Glomerular endothelial cell (primary cell): ENCODE measurements at regions not wholly inside any gene's neighbourhood (a gene's known extent, or its start where the extent isn't known, plus 50 kb on each side); places are given as distances from the start of the nearest gene placed in this dataset.
A peak's percentile ranks its signal among the peaks of the same experiment; 100 is the strongest.
"Not testable (repeated sequence)": the region's sequence is repeated elsewhere in the genome, so short reads cannot be mapped to it uniquely, and the experiment has no call there.

ENCODE experiments used
- DNase-seq: peaks from one replicate; pipeline ENCODE4 v3.0.0-alpha.2; 2011; ENCODE audit warnings: low read depth, low spot score; ENCODE audit errors: extremely low read depth

GRCh38 chr11:110850846-110851245 lies 138.6 kb upstream of the ARHGAP20 start:
- no peak for DNase-seq

GRCh38 chr11:110843053-110843452 lies 130.8 kb upstream of the ARHGAP20 start:
- not testable (repeated sequence) for DNase-seq

GRCh38 chr11:110838808-110839207 lies 126.6 kb upstream of the ARHGAP20 start:
- no peak for DNase-seq

GRCh38 chr11:110837603-110838002 lies 125.4 kb upstream of the ARHGAP20 start:
- no peak for DNase-seq

- DNase-seq: no peak
Observed at GRCh38 chr11:110835106-110835505, 122.9 kb upstream of the ARHGAP20 start.

- peak; percentile 48 for DNase-seq
Observed at GRCh38 chr11:110833033-110833484, 120.8 kb upstream of the ARHGAP20 start.

GRCh38 chr11:110832539-110832938 lies 120.3 kb upstream of the ARHGAP20 start:
- DNase-seq: no peak

- no peak for DNase-seq
Observed at GRCh38 chr11:110832080-110832479, 119.8 kb upstream of the ARHGAP20 start.

GRCh38 chr11:110830747-110831146 lies 118.5 kb upstream of the ARHGAP20 start:
- DNase-seq: no peak

- DNase-seq: no peak
Observed at GRCh38 chr11:110830344-110830743, 118.1 kb upstream of the ARHGAP20 start.

GRCh38 chr11:110829873-110830272 lies 117.6 kb upstream of the ARHGAP20 start:
- no peak for DNase-seq

- DNase-seq: no peak
Observed at GRCh38 chr11:110828086-110828485, 115.8 kb upstream of the ARHGAP20 start.

- DNase-seq: no peak
Observed at GRCh38 chr11:110827276-110827675, 115.0 kb upstream of the ARHGAP20 start.

- no peak for DNase-seq
Observed at GRCh38 chr11:110824912-110825620, 112.8 kb upstream of the ARHGAP20 start.

GRCh38 chr11:110818032-110818687 lies 105.9 kb upstream of the ARHGAP20 start:
- DNase-seq: no peak

GRCh38 chr11:110812086-110812733 lies 100.0 kb upstream of the ARHGAP20 start:
- DNase-seq: no peak

GRCh38 chr11:110809417-110810199 lies 97.4 kb upstream of the ARHGAP20 start:
- no peak for DNase-seq

- DNase-seq: no peak
Observed at GRCh38 chr11:110808248-110808647, 96.0 kb upstream of the ARHGAP20 start.

- DNase-seq: no peak
Observed at GRCh38 chr11:110807801-110808200, 95.6 kb upstream of the ARHGAP20 start.

GRCh38 chr11:110805756-110806155 lies 93.5 kb upstream of the ARHGAP20 start:
- no peak for DNase-seq

- DNase-seq: no peak
Observed at GRCh38 chr11:110802162-110802561, 89.9 kb upstream of the ARHGAP20 start.
